DMS 273 (cell line): ENCODE measurements at regions not wholly inside any gene's neighbourhood (a gene's known extent, or its start where the extent isn't known, plus 50 kb on each side); places are given as distances from the start of the nearest gene placed in this dataset.
A peak's percentile ranks its signal among the peaks of the same experiment; 100 is the strongest.
"Not testable (repeated sequence)": the region's sequence is repeated elsewhere in the genome, so short reads cannot be mapped to it uniquely, and the experiment has no call there.

Source experiments
- DNase-seq: peaks from one replicate; lab custom pipeline; 2025; ENCODE audit not compliant: unreplicated experiment; lab: John Stamatoyannopoulos, UW

- no peak for DNase-seq
Measured at GRCh38 chr15:53844634-53845033, 85.2 kb upstream of the WDR72 start.

- DNase-seq = no peak
Measured at GRCh38 chr15:53843869-53844569, 84.6 kb upstream of the WDR72 start.

GRCh38 chr15:53843166-53843565, 83.7 kb upstream of the WDR72 start:
- no peak for DNase-seq

GRCh38 chr15:53841651-53842050, 82.2 kb upstream of the WDR72 start:
- no peak for DNase-seq

- no peak for DNase-seq
Measured at GRCh38 chr15:53840681-53841080, 81.2 kb upstream of the WDR72 start.

GRCh38 chr15:53837263-53837662, 77.8 kb upstream of the WDR72 start:
- DNase-seq = peak; percentile 2

GRCh38 chr15:53836618-53837017, 77.2 kb upstream of the WDR72 start:
- DNase-seq = no peak

GRCh38 chr15:53835309-53835708, 75.8 kb upstream of the WDR72 start:
- no peak for DNase-seq

GRCh38 chr15:53834214-53834613, 74.8 kb upstream of the WDR72 start:
- DNase-seq = no peak

GRCh38 chr15:53833134-53833624, 73.7 kb upstream of the WDR72 start:
- DNase-seq = peak; percentile 7

GRCh38 chr15:53831907-53832770, 72.7 kb upstream of the WDR72 start:
- no peak for DNase-seq

- DNase-seq = no peak
Measured at GRCh38 chr15:53830707-53831386, 71.4 kb upstream of the WDR72 start.

GRCh38 chr15:53829923-53830459, 70.5 kb upstream of the WDR72 start:
- DNase-seq = no peak

GRCh38 chr15:53829471-53829870, 70.0 kb upstream of the WDR72 start:
- no peak for DNase-seq

GRCh38 chr15:53827355-53827754, 67.9 kb upstream of the WDR72 start:
- DNase-seq = no peak

GRCh38 chr15:53811530-53811929, 52.1 kb upstream of the WDR72 start:
- DNase-seq = peak; percentile 0

- DNase-seq = not testable (repeated sequence)
Measured at GRCh38 chr15:53810306-53810705, 50.8 kb upstream of the WDR72 start.
